Smooth muscle cell (in vitro differentiated cells): ENCODE measurements at regions not wholly inside any gene's neighbourhood (a gene's known extent, or its start where the extent isn't known, plus 50 kb on each side); places are given as distances from the start of the nearest gene placed in this dataset.
A peak's percentile ranks its signal among the peaks of the same experiment; 100 is the strongest.

Experiments used
- DNase-seq: peaks from one replicate; lab custom pipeline; 2025; ENCODE audit not compliant: unreplicated experiment; lab: John Stamatoyannopoulos, UW
- H2AFZ ChIP-seq: fragments of 200-600 bp; sonication (generic); 2 replicates; pipeline ENCODE4 v1.6.0; 2016; ENCODE audit warnings: antibody characterized with exemption, low read depth, mild to moderate bottlenecking
- H3F3A ChIP-seq: fragments of 200-600 bp; sonication (generic); 2 replicates; pipeline ENCODE4 v1.6.0; 2017; ENCODE audit warnings: antibody characterized with exemption, low read depth
- H3K27ac ChIP-seq: fragments of 200-600 bp; sonication (generic); 2 replicates; pipeline ENCODE4 v1.5.1; 2016; ENCODE audit warnings: low read depth, mild to moderate bottlenecking
- H3K27me3 ChIP-seq: fragments of 200-600 bp; sonication (generic); 2 replicates; pipeline ENCODE4 v1.6.1; 2016; ENCODE audit warnings: low read depth, mild to moderate bottlenecking
- H3K36me3 ChIP-seq: fragments of 200-600 bp; sonication (generic); 2 replicates; pipeline ENCODE4 v1.5.1; 2016; ENCODE audit warnings: low read depth
- H3K4me1 ChIP-seq: fragments of 200-600 bp; sonication (generic); 2 replicates; pipeline ENCODE4 v1.5.1; 2016; ENCODE audit warnings: low read depth
- H3K4me2 ChIP-seq: fragments of 200-600 bp; sonication (generic); 2 replicates; pipeline ENCODE4 v1.6.0; 2016; ENCODE audit warnings: mild to moderate bottlenecking
- H3K4me3 ChIP-seq: fragments of 200-600 bp; sonication (generic); 2 replicates; pipeline ENCODE4 v1.5.1; 2016; ENCODE audit warnings: mild to moderate bottlenecking
- H3K79me2 ChIP-seq: fragments of 200-600 bp; sonication (generic); 2 replicates; pipeline ENCODE4 v1.6.0; 2016; ENCODE audit warnings: low read depth, mild to moderate bottlenecking
- H3K9ac ChIP-seq: fragments of 200-600 bp; sonication (generic); 2 replicates; pipeline ENCODE4 v1.6.0; 2016; ENCODE audit warnings: low read depth
- H3K9me3 ChIP-seq: fragments of 200-600 bp; sonication (generic); replicated peaks from 2 replicates; pipeline ENCODE4 v1.5.1; 2016; ENCODE audit warnings: low read depth
- H4K20me1 ChIP-seq: fragments of 200-600 bp; sonication (generic); 2 replicates; pipeline ENCODE4 v1.6.0; 2016; ENCODE audit warnings: low read depth
- WGBS: methylation state at CpG from one replicate; pipeline ENCODE4 v1.1.7; 2016; ENCODE audit warnings: low lambda C conversion rate; 5-methylcytosine and 5-hydroxymethylcytosine counted together
- TF ChIP-seq, protein P1 (sequence below): fragments of 200-600 bp; sonication (generic); IDR thresholded peaks from 2 replicates; pipeline ENCODE4 v1.5.1; 2017; ENCODE audit warnings: borderline replicate concordance, mild to moderate bottlenecking, antibody characterized with exemption; ENCODE audit not compliant: insufficient read depth, poor library complexity, severe bottlenecking

GRCh38 chr6:170096191-170096802 is 194.6 kb downstream of the DLL1 start:
- no peaks in the 10 kb centered on the region for H3K79me2 ChIP-seq
- no peaks in the 10 kb centered on the region for H3K27me3 ChIP-seq
- TF ChIP-seq, protein P1, sequence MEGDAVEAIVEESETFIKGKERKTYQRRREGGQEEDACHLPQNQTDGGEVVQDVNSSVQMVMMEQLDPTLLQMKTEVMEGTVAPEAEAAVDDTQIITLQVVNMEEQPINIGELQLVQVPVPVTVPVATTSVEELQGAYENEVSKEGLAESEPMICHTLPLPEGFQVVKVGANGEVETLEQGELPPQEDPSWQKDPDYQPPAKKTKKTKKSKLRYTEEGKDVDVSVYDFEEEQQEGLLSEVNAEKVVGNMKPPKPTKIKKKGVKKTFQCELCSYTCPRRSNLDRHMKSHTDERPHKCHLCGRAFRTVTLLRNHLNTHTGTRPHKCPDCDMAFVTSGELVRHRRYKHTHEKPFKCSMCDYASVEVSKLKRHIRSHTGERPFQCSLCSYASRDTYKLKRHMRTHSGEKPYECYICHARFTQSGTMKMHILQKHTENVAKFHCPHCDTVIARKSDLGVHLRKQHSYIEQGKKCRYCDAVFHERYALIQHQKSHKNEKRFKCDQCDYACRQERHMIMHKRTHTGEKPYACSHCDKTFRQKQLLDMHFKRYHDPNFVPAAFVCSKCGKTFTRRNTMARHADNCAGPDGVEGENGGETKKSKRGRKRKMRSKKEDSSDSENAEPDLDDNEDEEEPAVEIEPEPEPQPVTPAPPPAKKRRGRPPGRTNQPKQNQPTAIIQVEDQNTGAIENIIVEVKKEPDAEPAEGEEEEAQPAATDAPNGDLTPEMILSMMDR: no peak
- H2AFZ ChIP-seq: peak overlapping the region; percentile 7
- no peaks in the 10 kb centered on the region for H3F3A ChIP-seq
- peaks cover 7% of the 10 kb centered on the region for H3K4me1 ChIP-seq
- no peak for DNase-seq
- 42% methylated on average over 23 of the region's 23 CpGs for WGBS
- H3K4me3 ChIP-seq: no peak overlapping the region
- no peaks in the 10 kb centered on the region for H3K36me3 ChIP-seq
- no peaks in the 10 kb centered on the region for H4K20me1 ChIP-seq
- no peak overlapping the region for H3K9ac ChIP-seq
- peak overlapping the region; percentile 62 for H3K4me2 ChIP-seq
- no peak overlapping the region for H3K27ac ChIP-seq
- no peaks in the 10 kb centered on the region for H3K9me3 ChIP-seq

DNA sequence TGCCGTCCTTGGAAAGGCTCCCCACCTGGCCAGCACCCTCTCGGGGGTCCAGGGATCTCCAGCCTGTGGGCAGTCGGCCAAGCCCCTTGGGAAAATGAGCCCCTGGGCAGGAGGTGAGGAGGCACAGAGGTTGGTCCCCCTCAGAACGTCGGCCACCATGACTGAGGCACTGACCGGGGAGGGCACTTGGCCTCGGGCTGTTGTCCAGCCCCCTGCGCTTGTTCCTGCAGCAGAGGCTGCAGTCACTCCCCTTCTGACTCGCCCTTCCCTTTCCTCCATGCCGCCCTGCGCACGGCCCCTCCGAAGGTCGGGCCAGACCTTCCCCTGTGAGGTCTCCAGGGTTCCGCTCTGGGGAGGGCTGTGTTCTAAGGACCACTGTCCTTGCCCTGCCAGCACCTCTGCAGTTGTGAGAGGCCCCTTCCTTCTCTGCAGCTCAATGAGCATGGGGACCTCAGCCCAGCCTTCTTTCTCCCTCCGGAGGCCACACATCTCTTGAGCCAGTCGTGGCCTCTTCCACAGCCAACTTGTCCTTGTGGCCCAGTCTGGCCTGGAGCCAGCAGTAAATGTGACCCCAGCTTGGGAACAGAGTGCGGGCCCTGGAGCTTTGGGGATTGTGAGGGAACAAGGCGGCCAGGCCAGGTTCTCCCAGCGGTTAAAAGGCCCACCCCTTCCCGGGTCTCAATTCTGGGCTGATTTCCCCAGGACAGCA is 195.5 kb downstream of the DLL1 start:
- no peaks in the 10 kb centered on the region for H3F3A ChIP-seq
- no peaks in the 10 kb centered on the region for H3K9me3 ChIP-seq
- WGBS: 90% methylated on average over 18 of the region's 21 CpGs
- H3K4me1 ChIP-seq: peaks cover 7% of the 10 kb centered on the region
- no peak overlapping the region for H3K27ac ChIP-seq
- no peak overlapping the region for H3K4me3 ChIP-seq
- no peak overlapping the region for H2AFZ ChIP-seq
- H3K27me3 ChIP-seq: no peaks in the 10 kb centered on the region
- TF ChIP-seq, protein P1: no peak
- no peak overlapping the region for H3K4me2 ChIP-seq
- H3K9ac ChIP-seq: no peak overlapping the region
- H3K79me2 ChIP-seq: no peaks in the 10 kb centered on the region
- no peak for DNase-seq
- no peaks in the 10 kb centered on the region for H4K20me1 ChIP-seq
- H3K36me3 ChIP-seq: no peaks in the 10 kb centered on the region

GRCh38 chr6:170094686-170095272 is 196.1 kb downstream of the DLL1 start:
- no peak overlapping the region for H3K4me2 ChIP-seq
- no peaks in the 10 kb centered on the region for H3F3A ChIP-seq
- TF ChIP-seq, protein P1: no peak
- no peaks in the 10 kb centered on the region for H3K9me3 ChIP-seq
- H4K20me1 ChIP-seq: no peaks in the 10 kb centered on the region
- no peaks in the 10 kb centered on the region for H3K27me3 ChIP-seq
- H3K36me3 ChIP-seq: no peaks in the 10 kb centered on the region
- H3K4me1 ChIP-seq: peaks cover 7% of the 10 kb centered on the region
- no peak overlapping the region for H3K4me3 ChIP-seq
- no peak overlapping the region for H3K27ac ChIP-seq
- no peak overlapping the region for H3K9ac ChIP-seq
- no peak for DNase-seq
- H3K79me2 ChIP-seq: no peaks in the 10 kb centered on the region
- 90% methylated on average over 9 of the region's 9 CpGs for WGBS
- no peak overlapping the region for H2AFZ ChIP-seq
